ENCODE measurements at regions not wholly inside any gene's neighbourhood (a gene's known extent, or its start where the extent isn't known, plus 50 kb on each side); places are given as distances from the start of the nearest gene placed in this dataset.

- Histone ChIP-seq H3K4me3 (ENCODE audit: extremely low read depth in 1 of 4, insufficient read depth in 2 of 4, low read depth in 3 of 4, low read length in 4 of 4) (no peak overlapping the region), H3K23me2 (ENCODE audit: low read depth, low read length) (no peaks in the 10 kb centered on the region), H3K4me1 (replicated peaks in 1 of 4; ENCODE audit: control insufficient read depth in 3 of 4, insufficient read depth in 4 of 4, low read length in 3 of 4) (no peaks in the 10 kb centered on the region), H3K27me3 (replicated peaks in 1 of 4; ENCODE audit: control insufficient read depth in 3 of 4, extremely low read depth in 1 of 4, insufficient read depth in 3 of 4, low read length in 3 of 4) (no peaks in the 10 kb centered on the region), H3K4me2 (ENCODE audit: insufficient read depth in 1 of 2, low read depth in 2 of 2, low read length in 2 of 2) (no peak overlapping the region), H2AK5ac (ENCODE audit: low read depth, low read length) (no peak overlapping the region), H4K8ac (ENCODE audit: extremely low read depth, insufficient read depth, low read length) (no peak overlapping the region), H3K9ac (replicated peaks in 1 of 4; ENCODE audit: extremely low read depth in 1 of 4, low read depth in 3 of 4, low read length in 3 of 4) (no peak overlapping the region), H4K91ac (replicated peaks; ENCODE audit: insufficient read length, low read length) (no peak overlapping the region), H3K36me3 (ENCODE audit: control insufficient read depth in 2 of 4, insufficient read depth in 4 of 4, low read length in 3 of 4) (no peaks in the 10 kb centered on the region), H2BK15ac (ENCODE audit: low read length) (no peak overlapping the region), H3K18ac (ENCODE audit: extremely low read depth, low read length) (no peak overlapping the region), H2BK12ac (ENCODE audit: low read depth, low read length) (no peak overlapping the region), H3K4ac (replicated peaks; ENCODE audit: insufficient read length, low read depth, low read length) (no peak overlapping the region), H3K23ac (ENCODE audit: insufficient read length) (no peak overlapping the region), H3K79me1 (ENCODE audit: low read depth, low read length) (no peaks in the 10 kb centered on the region), H3K79me2 (ENCODE audit: control insufficient read depth in 1 of 2, insufficient read depth in 2 of 2, low read length in 2 of 2) (no peaks in the 10 kb centered on the region), H4K20me1 (replicated peaks in 1 of 2; ENCODE audit: control insufficient read depth in 1 of 2, insufficient read depth in 2 of 2, low read length in 2 of 2) (no peaks in the 10 kb centered on the region), H2BK5ac (ENCODE audit: low read depth, low read length) (no peak overlapping the region), H3K27ac (ENCODE audit: low read depth, low read length) (no peak overlapping the region), H4K5ac (ENCODE audit: insufficient read length, low read depth, low read length) (no peak overlapping the region), H3K56ac (replicated peaks; ENCODE audit: insufficient read length, low read depth, low read length) (no peak overlapping the region), H3K9me3 (ENCODE audit: insufficient read depth in 2 of 2, low read depth in 1 of 2, low read length in 1 of 2) (no peaks in the 10 kb centered on the region), H2BK120ac (replicated peaks; ENCODE audit: low read depth, low read length) (no peak overlapping the region), H2BK20ac (ENCODE audit: low read length) (no peak overlapping the region), H2AFZ (ENCODE audit: low read length) (no peak overlapping the region), H3K14ac (ENCODE audit: insufficient read length) (no peak overlapping the region)
- TF ChIP-seq CHD1 (IDR thresholded peaks at IDR 0.05; ENCODE audit: low read depth, low read length) (no peak), SP2 (IDR thresholded peaks at IDR 0.05; ENCODE audit: low read length) (no peak), RFX5 (IDR thresholded peaks at IDR 0.05; ENCODE audit: borderline replicate concordance, low read depth, low read length) (no peak), NRF1 (IDR thresholded peaks at IDR 0.05; ENCODE audit: low read depth, low read length) (no peak), CHD2 (IDR thresholded peaks at IDR 0.05; ENCODE audit: low read length) (no peak), RAD21 (IDR thresholded peaks at IDR 0.05 in 1 of 2, conservative IDR thresholded peaks at IDR 0.05 in 1 of 2; ENCODE audit: low read depth in 2 of 2, low read length in 2 of 2) (no peak), SAP30 (IDR thresholded peaks at IDR 0.05; ENCODE audit: insufficient read depth, insufficient replicate concordance, low read length) (no peak)
- no peak for FAIRE-seq
- ChIA-PET CTCF (ENCODE audit: partially characterized antibody) (no interaction called here), POLR2A (ENCODE audit: partially characterized antibody) (no interaction called here)
- WGBS, 2 experiments (ENCODE audit: extremely low coverage in 1 of 2, insufficient coverage in 1 of 2, insufficient read length in 1 of 2, insufficient replicate concordance in 2 of 2, low coverage in 1 of 2, low lambda C conversion rate in 2 of 2, missing lambda C conversion rate in 1 of 2) = 86% methylated on average over 1 of the region's 1 CpG; no CpG with 5 or more reads in 1 of the 2 experiments
- DNase-seq (ENCODE audit: low read depth in 1 of 2, low spot score in 2 of 2) = no peak
These were observed 235.9 kb downstream of the SEC61B start for GRCh38 chr9:99457981-99458380.
